SK-N-SH (cell line): ENCODE measurements at regions not wholly inside any gene's neighbourhood (a gene's known extent, or its start where the extent isn't known, plus 50 kb on each side); places are given as distances from the start of the nearest gene placed in this dataset.

Source experiments
- CTCF ChIA-PET: fragments of 300-600, 350-600 bp; formaldehyde crosslinking; extraction: SDS; loops from one replicate; lab custom pipeline; 2021; lab: Yijun Ruan, JAX
- POLR2A ChIA-PET: fragments of 350-600 bp; sonication (Branson Sonifier 250); formaldehyde crosslinking; extraction: SDS; loops from one replicate; lab custom pipeline; 2020; ENCODE audit warnings: antibody characterized with exemption, inconsistent platforms; lab: Yijun Ruan, JAX
- DNase-seq: peaks from one replicate; pipeline ENCODE4 v3.0.0; 2012
- H2AFZ ChIP-seq: fragments of 200-600 bp; sonication (generic); 2 replicates; pipeline ENCODE4 v1.8.1; 2016; ENCODE audit warnings: antibody characterized with exemption, mild to moderate bottlenecking, low read depth
- H3F3A ChIP-seq: fragments of 200-600 bp; sonication (generic); replicated peaks from 2 replicates; pipeline ENCODE3; 2016; ENCODE audit warnings: antibody characterized with exemption, mild to moderate bottlenecking; ENCODE audit not compliant: insufficient read depth
- H3K27ac ChIP-seq, 2 experiments: fragments of 200-500 bp in 1 of 2; fragments of 200-600 bp in 1 of 2; sonication (Bioruptor generic) in 1 of 2; sonication (generic), shearing (Covaris generic) in 1 of 2; 2 replicates each; pipeline versions ENCODE4 v1.5.1 to v1.6.1; 2014 to 2016; ENCODE audit warnings: low read depth in 2 of 2, inconsistent platforms in 1 of 2, low read length in 1 of 2, mild to moderate bottlenecking in 1 of 2, mixed read lengths in 1 of 2
- H3K27me3 ChIP-seq: fragments of 200-600 bp; sonication (generic), shearing (Covaris generic); 2 replicates; pipeline ENCODE4 v1.6.1; 2016; ENCODE audit warnings: mixed run types; ENCODE audit not compliant: insufficient read depth
- H3K36me3 ChIP-seq, 2 experiments: fragments of 200-500 bp in 1 of 2; fragments of 200-600 bp in 1 of 2; sonication (Bioruptor generic) in 1 of 2; sonication (generic) in 1 of 2; replicated peaks in 1 of 2; 2 replicates each; pipeline versions ENCODE3 to v1.5.1; 2014 to 2016; ENCODE audit warnings: low read length in 1 of 2, mild to moderate bottlenecking in 1 of 2; ENCODE audit not compliant: insufficient read depth in 2 of 2, control insufficient read depth in 1 of 2
- H3K4me1 ChIP-seq, 2 experiments: fragments of 200-500 bp in 1 of 2; fragments of 200-600 bp in 1 of 2; sonication (Bioruptor generic) in 1 of 2; sonication (generic), shearing (Covaris generic) in 1 of 2; 2 replicates each; pipeline versions ENCODE4 v1.5.1 to v1.6.1; 2014 to 2016; ENCODE audit warnings: low read depth in 1 of 2, low read length in 1 of 2, mixed run types in 1 of 2; ENCODE audit not compliant: insufficient read depth in 2 of 2, control insufficient read depth in 1 of 2
- H3K4me2 ChIP-seq: fragments of 200-600 bp; sonication (generic), shearing (Covaris generic); 2 replicates; pipeline ENCODE4 v1.6.1; 2017; ENCODE audit warnings: mixed run types
- H3K4me3 ChIP-seq, 2 experiments: fragments of 200-500 bp in 1 of 2; fragments of 200-600 bp in 1 of 2; sonication (Bioruptor generic) in 1 of 2; sonication (generic), shearing (Covaris generic) in 1 of 2; 2 replicates each; pipeline versions ENCODE4 v1.5.1 to v1.8.1; 2014 to 2016; ENCODE audit warnings: low read depth in 2 of 2, inconsistent platforms in 1 of 2, low read length in 1 of 2, mild to moderate bottlenecking in 1 of 2, mixed read lengths in 1 of 2, moderate library complexity in 1 of 2
- H3K79me2 ChIP-seq: fragments of 200-600 bp; sonication (generic); 2 replicates; pipeline ENCODE4 v1.8.1; 2017; ENCODE audit warnings: mild to moderate bottlenecking; ENCODE audit not compliant: insufficient read depth
- H3K9ac ChIP-seq: fragments of 200-600 bp; sonication (generic); 2 replicates; pipeline ENCODE4 v1.6.1; 2017; ENCODE audit warnings: mixed run types
- H3K9me2 ChIP-seq: fragments of 200-600 bp; sonication (generic); 2 replicates; pipeline ENCODE4 v1.6.1; 2017; ENCODE audit warnings: mixed run types
- H3K9me3 ChIP-seq: fragments of 200-600 bp; sonication (generic); 2 replicates; pipeline ENCODE4 v1.6.1; 2017; ENCODE audit warnings: mixed run types, mild to moderate bottlenecking, moderate library complexity
- H4K20me1 ChIP-seq: fragments of 200-600 bp; sonication (generic); 2 replicates; pipeline ENCODE4 v1.6.1; 2017; ENCODE audit warnings: mild to moderate bottlenecking, mixed run types; ENCODE audit not compliant: insufficient read depth
- CHD2 ChIP-seq: fragments of 150-350 bp; IDR thresholded peaks from 2 replicates; pipeline ENCODE4 v1.6.1; 2018; ENCODE audit warnings: low read length; ENCODE audit not compliant: partially characterized antibody
- CTCF ChIP-seq: fragments of 200-600 bp; sonication (generic); IDR thresholded peaks from 2 replicates; pipeline ENCODE4 v1.6.1; 2017; ENCODE audit warnings: antibody characterized with exemption, mild to moderate bottlenecking, moderate library complexity
- EP300 ChIP-seq, 2 experiments: IDR thresholded peaks; 2 replicates each; pipeline versions ENCODE4 v1.4.0 to v1.6.1; 2012; ENCODE audit warnings: borderline replicate concordance in 1 of 2, low read depth in 1 of 2, low read length in 1 of 2
- GABPA ChIP-seq: IDR thresholded peaks from 2 replicates; pipeline ENCODE4 v1.4.0; 2012; ENCODE audit warnings: low read depth, mild to moderate bottlenecking
- GATA2 ChIP-seq: sonication (generic); formaldehyde crosslinking; IDR thresholded peaks from 2 replicates; pipeline ENCODE4 v1.5.0; 2020; ENCODE audit warnings: mild to moderate bottlenecking, missing genetic modification reagents
- IRF3 ChIP-seq: fragments of 150-350 bp; IDR thresholded peaks from 2 replicates; pipeline ENCODE4 v1.6.1; 2016; ENCODE audit warnings: mild to moderate bottlenecking, low read depth, low read length
- JUND ChIP-seq: IDR thresholded peaks from 2 replicates; pipeline ENCODE4 v1.4.0; 2012
- MAX ChIP-seq: IDR thresholded peaks from 2 replicates; pipeline ENCODE4 v1.4.0; 2012; ENCODE audit warnings: low read depth
- NFIC ChIP-seq: IDR thresholded peaks from 2 replicates; pipeline ENCODE4 v1.4.0; 2012; ENCODE audit warnings: borderline replicate concordance
- USF1 ChIP-seq: IDR thresholded peaks from 2 replicates; pipeline ENCODE4 v1.4.0; 2012; ENCODE audit warnings: low read depth, borderline replicate concordance
- WGBS: methylation state at CpG from one replicate; pipeline ENCODE4 v1.1.6; 2017; ENCODE audit warnings: low lambda C conversion rate; 5-methylcytosine and 5-hydroxymethylcytosine counted together

- no peak for TF ChIP-seq CTCF
Observed at GRCh38 chr13:87536899-87537298, 134.3 kb upstream of the SLITRK5 start (continued).

GRCh38 chr13:87537951-87538350, 133.2 kb upstream of the SLITRK5 start:
- Histone ChIP-seq H2AFZ (no peak overlapping the region), H3K4me2 (no peak overlapping the region), H3K9me2 (no peaks in the 10 kb centered on the region), H3K9ac (no peak overlapping the region), H3K27ac (no peak overlapping the region), H3K4me1 (no peaks in the 10 kb centered on the region), H3K4me3 (no peak overlapping the region), H3K79me2 (no peaks in the 10 kb centered on the region), H3K9me3 (no peaks in the 10 kb centered on the region), H4K20me1 (no peaks in the 10 kb centered on the region), H3K36me3 (no peaks in the 10 kb centered on the region), H3F3A (no peaks in the 10 kb centered on the region), H3K27me3 (no peaks in the 10 kb centered on the region)
- no peak for DNase-seq
- no peak for TF ChIP-seq IRF3
- TF ChIP-seq JUND: no peak
- ChIA-PET CTCF (no interaction called here), POLR2A (no interaction called here)
- WGBS: 7% methylated on average over 3 of the region's 3 CpGs

- no peaks in the 10 kb centered on the region for H3K27me3 ChIP-seq
- H3K4me3 ChIP-seq: no peak overlapping the region
- TF ChIP-seq JUND (no peak), EP300 (IDR thresholded peaks at IDR 0.05; ENCODE audit: borderline replicate concordance in 1 of 2, low read depth in 1 of 2, low read length in 1 of 2) (no peak), NFIC (no peak), GABPA (no peak)
- DNase-seq: no peak
- H3K9ac ChIP-seq: no peak overlapping the region
- H4K20me1 ChIP-seq: no peaks in the 10 kb centered on the region
- H3K4me1 ChIP-seq: no peaks in the 10 kb centered on the region
- H3K79me2 ChIP-seq: no peaks in the 10 kb centered on the region
- no peaks in the 10 kb centered on the region for H3K9me2 ChIP-seq
- no peaks in the 10 kb centered on the region for H3K36me3 ChIP-seq
- H3K27ac ChIP-seq: no peak overlapping the region
- H3F3A ChIP-seq: no peaks in the 10 kb centered on the region
- no peaks in the 10 kb centered on the region for H3K9me3 ChIP-seq
- ChIA-PET CTCF (no interaction called here), POLR2A (no interaction called here)
- no peak overlapping the region for H3K4me2 ChIP-seq
- H2AFZ ChIP-seq: no peak overlapping the region
Observed at GRCh38 chr13:87538366-87539052, 132.7 kb upstream of the SLITRK5 start.

DNA sequence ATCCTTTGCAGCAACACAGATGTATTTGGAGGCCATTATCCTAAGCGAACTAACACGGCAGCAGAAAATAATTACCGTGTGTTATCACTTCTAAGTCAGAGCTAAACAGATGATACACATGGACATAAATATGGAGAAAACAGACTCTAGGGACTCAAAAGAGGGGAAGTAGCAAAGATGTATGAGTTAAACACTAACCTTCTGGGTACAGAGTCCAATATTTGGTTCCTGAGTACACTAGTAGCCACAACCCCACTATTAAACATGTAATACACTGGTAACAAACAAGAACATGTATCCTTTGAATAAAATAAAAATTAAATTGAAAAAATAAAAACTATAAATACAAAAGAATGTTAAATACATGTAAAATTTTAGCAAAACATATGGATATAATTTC, 118.0 kb upstream of the SLITRK5 start:
- ChIA-PET POLR2A (no interaction called here), CTCF (no interaction called here)
- Histone ChIP-seq H3K4me1 (no peaks in the 10 kb centered on the region), H2AFZ (no peak overlapping the region), H3K4me2 (no peak overlapping the region), H3K79me2 (no peaks in the 10 kb centered on the region), H3F3A (no peaks in the 10 kb centered on the region), H3K27ac (no peak overlapping the region), H3K9ac (no peak overlapping the region), H3K9me3 (no peaks in the 10 kb centered on the region), H3K4me3 (no peak overlapping the region), H3K9me2 (no peaks in the 10 kb centered on the region; the same call in 1 of the 2 replicates), H3K36me3 (no peaks in the 10 kb centered on the region), H3K27me3 (no peaks in the 10 kb centered on the region), H4K20me1 (no peaks in the 10 kb centered on the region)
- WGBS: 20% methylated on average over 3 of the region's 3 CpGs
- DNase-seq: no peak
- TF ChIP-seq USF1: no peak
- no peak for TF ChIP-seq MAX
- no peak for TF ChIP-seq EP300 (IDR thresholded peaks at IDR 0.05; ENCODE audit: borderline replicate concordance in 1 of 2, low read depth in 1 of 2, low read length in 1 of 2)
- no peak for TF ChIP-seq GATA2 (CRISPR knock-in tag)
- TF ChIP-seq CHD2: no peak
- TF ChIP-seq CTCF: no peak
